Naive thymus-derived CD4-positive, alpha-beta T cell (primary cell): ENCODE measurements at regions not wholly inside any gene's neighbourhood (a gene's known extent, or its start where the extent isn't known, plus 50 kb on each side); places are given as distances from the start of the nearest gene placed in this dataset.
"Not testable (repeated sequence)": the region's sequence is repeated elsewhere in the genome, so short reads cannot be mapped to it uniquely, and the experiment has no call there.

Source experiments
- ATAC-seq: fragments of 150-1000 bp; cut with Tn5 transposase; 2 replicates; pipeline ENCODE4 v1.10.0; 2021; ENCODE audit warnings: mild to moderate bottlenecking, moderate library complexity
- CTCF ChIA-PET: fragments of 350-600 bp; sonication (Branson Sonifier 250); formaldehyde crosslinking; loops from one replicate; lab custom pipeline; 2021; ENCODE audit warnings: antibody characterized with exemption; lab: Charles Lee
- POLR2A ChIA-PET: fragments of 350-600 bp; sonication (Branson Sonifier 250); formaldehyde crosslinking; loops from one replicate; lab custom pipeline; 2021; ENCODE audit warnings: antibody characterized with exemption, inconsistent platforms; lab: Charles Lee
- DNase-seq, 9 donors: peaks; one replicate each; pipeline versions ENCODE4 v3.0.0 to v3.0.0-alpha.2; 2020 to 2022; ENCODE audit warnings: mixed read lengths in 1 of 9
- H3K27ac ChIP-seq: one replicate; pipeline ENCODE4 v1.7.0; 2013; ENCODE audit warnings: mild to moderate bottlenecking, low read depth, low read length, moderate library complexity
- H3K27me3 ChIP-seq, 2 donors: one replicate each; pipeline ENCODE4 v1.7.0; 2013; ENCODE audit warnings: low read length in 2 of 2, mild to moderate bottlenecking in 2 of 2, moderate library complexity in 2 of 2; ENCODE audit not compliant: control insufficient read depth in 2 of 2, insufficient read depth in 2 of 2
- H3K36me3 ChIP-seq, 3 experiments: 1 replicate in 2 of 3; 2 replicates in 1 of 3; pipeline ENCODE4 v1.7.0; 2013; ENCODE audit warnings: low read length in 3 of 3, mild to moderate bottlenecking in 3 of 3, moderate library complexity in 1 of 3; ENCODE audit not compliant: insufficient read depth in 3 of 3, control insufficient read depth in 2 of 3
- H3K4me1 ChIP-seq, 2 donors: one replicate each; pipeline ENCODE4 v1.7.0; 2013; ENCODE audit warnings: low read length in 2 of 2, mild to moderate bottlenecking in 2 of 2, moderate library complexity in 1 of 2; ENCODE audit not compliant: control insufficient read depth in 2 of 2, insufficient read depth in 2 of 2
- H3K4me3 ChIP-seq: 2 replicates; pipeline ENCODE4 v1.7.0; 2013; ENCODE audit warnings: mild to moderate bottlenecking, low read length
- H3K9me3 ChIP-seq, 3 experiments: 1 replicate in 2 of 3; 2 replicates in 1 of 3; pipeline ENCODE4 v1.7.0; 2013; ENCODE audit warnings: low read length in 3 of 3; ENCODE audit not compliant: control insufficient read depth in 2 of 3
- H3K27ac Mint-ChIP-seq, 9 donors: one replicate each; pipeline ENCODE4 v1.8.0; 2020 to 2022; ENCODE audit warnings: mixed read lengths in 9 of 9, mild to moderate bottlenecking in 8 of 9, moderate library complexity in 5 of 9, inconsistent platforms in 2 of 9
- H3K27me3 Mint-ChIP-seq, 5 donors: one replicate each; pipeline ENCODE4 v1.8.0; 2021 to 2022; ENCODE audit warnings: mixed read lengths in 5 of 5, mild to moderate bottlenecking in 1 of 5
- H3K36me3 Mint-ChIP-seq, 5 donors: one replicate each; pipeline ENCODE4 v1.8.0; 2020 to 2022; ENCODE audit warnings: mixed read lengths in 5 of 5, mild to moderate bottlenecking in 3 of 5, inconsistent platforms in 1 of 5
- H3K4me1 Mint-ChIP-seq, 7 donors: one replicate each; pipeline ENCODE4 v1.8.0; 2020 to 2022; ENCODE audit warnings: mixed read lengths in 7 of 7, mild to moderate bottlenecking in 3 of 7, inconsistent platforms in 1 of 7
- H3K4me3 Mint-ChIP-seq, 10 donors: one replicate each; pipeline ENCODE4 v1.8.0; 2020 to 2022; ENCODE audit warnings: mild to moderate bottlenecking in 10 of 10, mixed read lengths in 10 of 10, moderate library complexity in 6 of 10, inconsistent platforms in 2 of 10
- H3K9me3 Mint-ChIP-seq, 11 donors: one replicate each; pipeline ENCODE4 v1.8.0; 2020 to 2022; ENCODE audit warnings: mixed read lengths in 11 of 11, mild to moderate bottlenecking in 4 of 11, inconsistent platforms in 1 of 11, moderate library complexity in 1 of 11
- intact Hi-C, 2 donors: fragments of 100-400 bp; cut with micrococcal nuclease; formaldehyde crosslinking; loops; one replicate each; pipeline ENCODE4 v1.15.1; 2023

GRCh38 chr10:30134171-30134945 lies 75.0 kb upstream of the JCAD start:
- intact Hi-C loops: no loop called here
- ATAC-seq: no peak
- H3K27ac Mint-ChIP-seq: no peak overlapping the region

GRCh38 chr10:30133198-30133597 lies 73.8 kb upstream of the JCAD start:
- peaks cover 8 to 28% (median 14%) of the 10 kb centered on the region in 5 donors for H3K27me3 Mint-ChIP-seq

More at GRCh38 chr10:30134171-30134945, 75.0 kb upstream of the JCAD start:
- H3K27me3 ChIP-seq: no peaks in the 10 kb centered on the region
- H3K4me1 ChIP-seq: no peaks in the 10 kb centered on the region
- H3K9me3 ChIP-seq: no peaks in the 10 kb centered on the region
- Mint-ChIP-seq H3K4me3 (no peak overlapping the region), H3K4me1 (peaks cover 0 to 2% (median 0%) of the 10 kb centered on the region in 7 donors), H3K27me3 (peaks cover 10 to 23% (median 14%) of the 10 kb centered on the region in 5 donors), H3K36me3 (no peaks in the 10 kb centered on the region), H3K9me3 (peaks cover 0 to 1% (median 0%) of the 10 kb centered on the region in 11 donors)
- H3K27ac ChIP-seq: no peak overlapping the region
- DNase-seq: no peak
- POLR2A ChIA-PET: no interaction called here
- no peak overlapping the region for H3K4me3 ChIP-seq
- H3K36me3 ChIP-seq: no peaks in the 10 kb centered on the region
- CTCF ChIA-PET: no interaction called here

GRCh38 chr10:30131369-30131768 lies 72.0 kb upstream of the JCAD start:
- H3K4me3 ChIP-seq, H3K36me3 ChIP-seq, H3K27me3 ChIP-seq, POLR2A ChIA-PET, H3K36me3 Mint-ChIP-seq, DNase-seq, ATAC-seq, H3K27ac ChIP-seq, intact Hi-C loops, H3K9me3 ChIP-seq, H3K4me1 ChIP-seq, H3K4me3 Mint-ChIP-seq, H3K4me1 Mint-ChIP-seq, H3K9me3 Mint-ChIP-seq: not testable (repeated sequence)
- Mint-ChIP-seq H3K27ac (peak overlapping the region in 1 of 9 donors; percentile 39), H3K27me3 (peaks cover 13 to 28% (median 19%) of the 10 kb centered on the region in 5 donors)
- CTCF ChIA-PET: interaction anchor here (0.6 kb wide), 1 partner anchor 130 kb away, joined by 5 read pairs; no protein-coding TSS in a partner anchor

More at GRCh38 chr10:30133198-30133597, 73.8 kb upstream of the JCAD start:
- Mint-ChIP-seq H3K27ac (no peak overlapping the region), H3K4me1 (peaks cover 0 to 3% (median 0%) of the 10 kb centered on the region in 7 donors), H3K4me3 (no peak overlapping the region), H3K9me3 (peaks cover 0 to 1% (median 0%) of the 10 kb centered on the region in 11 donors), H3K36me3 (no peaks in the 10 kb centered on the region)
- Histone ChIP-seq H3K4me1 (no peaks in the 10 kb centered on the region), H3K27me3 (no peaks in the 10 kb centered on the region), H3K36me3 (no peaks in the 10 kb centered on the region), H3K27ac (no peak overlapping the region), H3K9me3 (no peaks in the 10 kb centered on the region), H3K4me3 (no peak overlapping the region)
- ATAC-seq: no peak
- ChIA-PET POLR2A (no interaction called here), CTCF (no interaction called here)
- intact Hi-C loops: no loop called here
- DNase-seq: no peak

- H3K36me3 ChIP-seq, H3K27me3 ChIP-seq, H3K9me3 Mint-ChIP-seq, intact Hi-C loops, H3K4me3 Mint-ChIP-seq, H3K27ac Mint-ChIP-seq, H3K36me3 Mint-ChIP-seq, DNase-seq, H3K4me3 ChIP-seq, CTCF ChIA-PET, H3K27ac ChIP-seq, H3K4me1 Mint-ChIP-seq, H3K9me3 ChIP-seq, ATAC-seq, H3K4me1 ChIP-seq, POLR2A ChIA-PET: not testable (repeated sequence)
- H3K27me3 Mint-ChIP-seq: peaks cover 13 to 28% (median 19%) of the 10 kb centered on the region in 5 donors
Measured at GRCh38 chr10:30129326-30129725, 69.9 kb upstream of the JCAD start.

GRCh38 chr10:30127120-30127541 lies 67.7 kb upstream of the JCAD start:
- H3K9me3 Mint-ChIP-seq: no peaks in the 10 kb centered on the region
- H3K4me3 ChIP-seq: no peak overlapping the region
- no peak for ATAC-seq
- ChIA-PET CTCF (no interaction called here), POLR2A (interaction anchor here (0.7 kb wide), 1 partner anchor 503 kb away, joined by 3 read pairs; no protein-coding TSS in a partner anchor)
- no peak overlapping the region for H3K27ac Mint-ChIP-seq
- DNase-seq: no peak
- no peaks in the 10 kb centered on the region for H3K4me1 ChIP-seq
- H3K9me3 ChIP-seq: no peaks in the 10 kb centered on the region
- peaks cover 0 to 6% (median 0%) of the 10 kb centered on the region in 7 donors for H3K4me1 Mint-ChIP-seq
- H3K36me3 Mint-ChIP-seq: no peaks in the 10 kb centered on the region
- no peak overlapping the region for H3K27ac ChIP-seq
- no peak overlapping the region for H3K4me3 Mint-ChIP-seq
- no peaks in the 10 kb centered on the region for H3K27me3 ChIP-seq
- H3K27me3 Mint-ChIP-seq: peaks cover 11 to 22% (median 19%) of the 10 kb centered on the region in 5 donors
- H3K36me3 ChIP-seq: no peaks in the 10 kb centered on the region
- intact Hi-C loops: no loop called here

- intact Hi-C loops: no loop called here
- H3K4me3 ChIP-seq: no peak overlapping the region
- Mint-ChIP-seq H3K9me3 (peaks cover 0 to 8% (median 0%) of the 10 kb centered on the region in 11 donors), H3K36me3 (no peaks in the 10 kb centered on the region), H3K4me1 (peaks cover 0 to 6% (median 0%) of the 10 kb centered on the region in 7 donors), H3K27ac (no peak overlapping the region), H3K27me3 (peaks cover 7 to 30% (median 17%) of the 10 kb centered on the region in 5 donors), H3K4me3 (no peak overlapping the region)
- H3K27ac ChIP-seq: no peak overlapping the region
- ATAC-seq (no peak), DNase-seq (no peak)
- ChIA-PET CTCF (no interaction called here), POLR2A (no interaction called here)
- H3K4me1 ChIP-seq: no peaks in the 10 kb centered on the region
- H3K9me3 ChIP-seq: no peaks in the 10 kb centered on the region
- H3K36me3 ChIP-seq: no peaks in the 10 kb centered on the region
- H3K27me3 ChIP-seq: no peaks in the 10 kb centered on the region
Measured at GRCh38 chr10:30125496-30125895, 66.1 kb upstream of the JCAD start.

GRCh38 chr10:30124704-30125103 lies 65.3 kb upstream of the JCAD start:
- Histone ChIP-seq H3K4me1 (no peaks in the 10 kb centered on the region), H3K27me3 (no peaks in the 10 kb centered on the region), H3K4me3 (no peak overlapping the region), H3K27ac (no peak overlapping the region), H3K36me3 (no peaks in the 10 kb centered on the region), H3K9me3 (no peaks in the 10 kb centered on the region)
- ChIA-PET POLR2A (no interaction called here), CTCF (no interaction called here)
- DNase-seq (no peak), ATAC-seq (no peak)
- intact Hi-C loops: no loop called here
- peaks cover 0 to 8% (median 0%) of the 10 kb centered on the region in 11 donors for H3K9me3 Mint-ChIP-seq
- H3K27ac Mint-ChIP-seq: no peak overlapping the region
- H3K27me3 Mint-ChIP-seq: peaks cover 7 to 25% (median 12%) of the 10 kb centered on the region in 5 donors
- H3K36me3 Mint-ChIP-seq: no peaks in the 10 kb centered on the region
- H3K4me1 Mint-ChIP-seq: peaks cover 0 to 6% (median 0%) of the 10 kb centered on the region in 7 donors
- no peak overlapping the region for H3K4me3 Mint-ChIP-seq
